SK-N-SH (cell line): ENCODE measurements at regions not wholly inside any gene's neighbourhood (a gene's known extent, or its start where the extent isn't known, plus 50 kb on each side); places are given as distances from the start of the nearest gene placed in this dataset.

Experiments used
- CTCF ChIA-PET: fragments of 300-600, 350-600 bp; formaldehyde crosslinking; extraction: SDS; loops from one replicate; lab custom pipeline; 2021; lab: Yijun Ruan, JAX
- POLR2A ChIA-PET: fragments of 350-600 bp; sonication (Branson Sonifier 250); formaldehyde crosslinking; extraction: SDS; loops from one replicate; lab custom pipeline; 2020; ENCODE audit warnings: antibody characterized with exemption, inconsistent platforms; lab: Yijun Ruan, JAX
- DNase-seq: peaks from one replicate; pipeline ENCODE4 v3.0.0; 2012
- H2AFZ ChIP-seq: fragments of 200-600 bp; sonication (generic); 2 replicates; pipeline ENCODE4 v1.8.1; 2016; ENCODE audit warnings: antibody characterized with exemption, mild to moderate bottlenecking, low read depth
- H3F3A ChIP-seq: fragments of 200-600 bp; sonication (generic); replicated peaks from 2 replicates; pipeline ENCODE3; 2016; ENCODE audit warnings: antibody characterized with exemption, mild to moderate bottlenecking; ENCODE audit not compliant: insufficient read depth
- H3K27ac ChIP-seq, 2 experiments: fragments of 200-500 bp in 1 of 2; fragments of 200-600 bp in 1 of 2; sonication (Bioruptor generic) in 1 of 2; sonication (generic), shearing (Covaris generic) in 1 of 2; 2 replicates each; pipeline versions ENCODE4 v1.5.1 to v1.6.1; 2014 to 2016; ENCODE audit warnings: low read depth in 2 of 2, inconsistent platforms in 1 of 2, low read length in 1 of 2, mild to moderate bottlenecking in 1 of 2, mixed read lengths in 1 of 2
- H3K27me3 ChIP-seq: fragments of 200-600 bp; sonication (generic), shearing (Covaris generic); 2 replicates; pipeline ENCODE4 v1.6.1; 2016; ENCODE audit warnings: mixed run types; ENCODE audit not compliant: insufficient read depth
- H3K36me3 ChIP-seq, 2 experiments: fragments of 200-500 bp in 1 of 2; fragments of 200-600 bp in 1 of 2; sonication (Bioruptor generic) in 1 of 2; sonication (generic) in 1 of 2; replicated peaks in 1 of 2; 2 replicates each; pipeline versions ENCODE3 to v1.5.1; 2014 to 2016; ENCODE audit warnings: low read length in 1 of 2, mild to moderate bottlenecking in 1 of 2; ENCODE audit not compliant: insufficient read depth in 2 of 2, control insufficient read depth in 1 of 2
- H3K4me1 ChIP-seq, 2 experiments: fragments of 200-500 bp in 1 of 2; fragments of 200-600 bp in 1 of 2; sonication (Bioruptor generic) in 1 of 2; sonication (generic), shearing (Covaris generic) in 1 of 2; 2 replicates each; pipeline versions ENCODE4 v1.5.1 to v1.6.1; 2014 to 2016; ENCODE audit warnings: low read depth in 1 of 2, low read length in 1 of 2, mixed run types in 1 of 2; ENCODE audit not compliant: insufficient read depth in 2 of 2, control insufficient read depth in 1 of 2
- H3K4me2 ChIP-seq: fragments of 200-600 bp; sonication (generic), shearing (Covaris generic); 2 replicates; pipeline ENCODE4 v1.6.1; 2017; ENCODE audit warnings: mixed run types
- H3K4me3 ChIP-seq, 2 experiments: fragments of 200-500 bp in 1 of 2; fragments of 200-600 bp in 1 of 2; sonication (Bioruptor generic) in 1 of 2; sonication (generic), shearing (Covaris generic) in 1 of 2; 2 replicates each; pipeline versions ENCODE4 v1.5.1 to v1.8.1; 2014 to 2016; ENCODE audit warnings: low read depth in 2 of 2, inconsistent platforms in 1 of 2, low read length in 1 of 2, mild to moderate bottlenecking in 1 of 2, mixed read lengths in 1 of 2, moderate library complexity in 1 of 2
- H3K79me2 ChIP-seq: fragments of 200-600 bp; sonication (generic); 2 replicates; pipeline ENCODE4 v1.8.1; 2017; ENCODE audit warnings: mild to moderate bottlenecking; ENCODE audit not compliant: insufficient read depth
- H3K9ac ChIP-seq: fragments of 200-600 bp; sonication (generic); 2 replicates; pipeline ENCODE4 v1.6.1; 2017; ENCODE audit warnings: mixed run types
- H3K9me2 ChIP-seq: fragments of 200-600 bp; sonication (generic); 2 replicates; pipeline ENCODE4 v1.6.1; 2017; ENCODE audit warnings: mixed run types
- H3K9me3 ChIP-seq: fragments of 200-600 bp; sonication (generic); 2 replicates; pipeline ENCODE4 v1.6.1; 2017; ENCODE audit warnings: mixed run types, mild to moderate bottlenecking, moderate library complexity
- H4K20me1 ChIP-seq: fragments of 200-600 bp; sonication (generic); 2 replicates; pipeline ENCODE4 v1.6.1; 2017; ENCODE audit warnings: mild to moderate bottlenecking, mixed run types; ENCODE audit not compliant: insufficient read depth
- CTCF ChIP-seq: fragments of 200-600 bp; sonication (generic); IDR thresholded peaks from 2 replicates; pipeline ENCODE4 v1.6.1; 2017; ENCODE audit warnings: antibody characterized with exemption, mild to moderate bottlenecking, moderate library complexity
- FOSL2 ChIP-seq: IDR thresholded peaks from 2 replicates; pipeline ENCODE4 v1.4.0; 2012; ENCODE audit warnings: low read depth, mild to moderate bottlenecking, moderate library complexity, borderline replicate concordance
- FOXJ3 ChIP-seq: sonication (generic); formaldehyde crosslinking; IDR thresholded peaks from 2 replicates; pipeline ENCODE4 v1.5.1; 2020; ENCODE audit warnings: mild to moderate bottlenecking, missing genetic modification reagents
- IRF3 ChIP-seq: fragments of 150-350 bp; IDR thresholded peaks from 2 replicates; pipeline ENCODE4 v1.6.1; 2016; ENCODE audit warnings: mild to moderate bottlenecking, low read depth, low read length
- MEF2A ChIP-seq: IDR thresholded peaks from 2 replicates; pipeline ENCODE4 v1.4.0; 2012; ENCODE audit warnings: low read depth, borderline replicate concordance
- MXI1 ChIP-seq: IDR thresholded peaks from 2 replicates; pipeline ENCODE4 v1.6.1; 2012; ENCODE audit warnings: mild to moderate bottlenecking, low read depth, low read length, improper control_type of control experiment
- NFIC ChIP-seq: IDR thresholded peaks from 2 replicates; pipeline ENCODE4 v1.4.0; 2012; ENCODE audit warnings: borderline replicate concordance
- RFX5 ChIP-seq: IDR thresholded peaks from 2 replicates; pipeline ENCODE4 v1.6.1; 2012; ENCODE audit warnings: mild to moderate bottlenecking, improper control_type of control experiment, low read length
- RXRA ChIP-seq: IDR thresholded peaks from 2 replicates; pipeline ENCODE4 v1.4.0; 2012; ENCODE audit warnings: low read depth, mild to moderate bottlenecking, borderline replicate concordance
- SIN3A ChIP-seq: IDR thresholded peaks from 2 replicates; pipeline ENCODE4 v1.6.1; 2012; ENCODE audit warnings: low read depth, mild to moderate bottlenecking, low read length, moderate library complexity, borderline replicate concordance
- TEAD4 ChIP-seq: IDR thresholded peaks from 2 replicates; pipeline ENCODE4 v1.4.0; 2012; ENCODE audit warnings: mild to moderate bottlenecking, borderline replicate concordance; ENCODE audit not compliant: insufficient read depth
- ZBTB33 ChIP-seq: IDR thresholded peaks from 2 replicates; pipeline ENCODE4 v1.4.0; 2012; ENCODE audit warnings: low read depth, borderline replicate concordance
- WGBS: methylation state at CpG from one replicate; pipeline ENCODE4 v1.1.6; 2017; ENCODE audit warnings: low lambda C conversion rate; 5-methylcytosine and 5-hydroxymethylcytosine counted together

GRCh38 chr9:8027351-8027750 is 227.8 kb upstream of the DMAC1 start:
- TF ChIP-seq TEAD4 (no peak), SIN3A (no peak), FOSL2 (no peak), RXRA (no peak), MEF2A (no peak), NFIC (no peak), CTCF (no peak), FOXJ3 (CRISPR knock-in tag) (no peak)
- TF ChIP-seq, all 33 proteins: peak for 0
- H3K9me3 ChIP-seq, result no peaks in the 10 kb centered on the region
- H3K4me2 ChIP-seq, result no peak overlapping the region
- no peaks in the 10 kb centered on the region for H3K27me3 ChIP-seq
- no peaks in the 10 kb centered on the region for H3K4me1 ChIP-seq
- no peak overlapping the region for H3K4me3 ChIP-seq
- no peak for DNase-seq
- ChIA-PET CTCF (no interaction called here), POLR2A (no interaction called here)
- H3K9ac ChIP-seq, result no peak overlapping the region
- no peaks in the 10 kb centered on the region for H4K20me1 ChIP-seq
- 50% methylated on average over 4 of the region's 4 CpGs for WGBS
- no peak overlapping the region for H2AFZ ChIP-seq
- H3K27ac ChIP-seq, result no peak overlapping the region
- H3K9me2 ChIP-seq, result no peaks in the 10 kb centered on the region
- no peaks in the 10 kb centered on the region for H3K36me3 ChIP-seq
- H3K79me2 ChIP-seq, result no peaks in the 10 kb centered on the region
- no peaks in the 10 kb centered on the region for H3F3A ChIP-seq

- 26% methylated on average over 2 of the region's 2 CpGs for WGBS
- no peaks in the 10 kb centered on the region for H4K20me1 ChIP-seq
- TF ChIP-seq RXRA (no peak), CTCF (no peak), IRF3 (no peak), RFX5 (no peak), ZBTB33 (no peak), MXI1 (no peak)
- H2AFZ ChIP-seq, result no peak overlapping the region
- H3K4me3 ChIP-seq, result no peak overlapping the region
- H3K9me2 ChIP-seq, result no peaks in the 10 kb centered on the region
- H3K27me3 ChIP-seq, result no peaks in the 10 kb centered on the region
- no peak overlapping the region for H3K27ac ChIP-seq
- H3K4me2 ChIP-seq, result no peak overlapping the region
- no peaks in the 10 kb centered on the region for H3F3A ChIP-seq
- ChIA-PET POLR2A (no interaction called here), CTCF (no interaction called here)
- no peaks in the 10 kb centered on the region for H3K79me2 ChIP-seq
- H3K4me1 ChIP-seq, result no peaks in the 10 kb centered on the region
- no peak for DNase-seq
- H3K9me3 ChIP-seq, result no peaks in the 10 kb centered on the region
- H3K36me3 ChIP-seq, result no peaks in the 10 kb centered on the region
- H3K9ac ChIP-seq, result no peak overlapping the region
Observed at GRCh38 chr9:8025551-8025950, 226.0 kb upstream of the DMAC1 start.
